ENCODE measurements at regions not wholly inside any gene's neighbourhood (a gene's known extent, or its start where the extent isn't known, plus 50 kb on each side); places are given as distances from the start of the nearest gene placed in this dataset.

DNA sequence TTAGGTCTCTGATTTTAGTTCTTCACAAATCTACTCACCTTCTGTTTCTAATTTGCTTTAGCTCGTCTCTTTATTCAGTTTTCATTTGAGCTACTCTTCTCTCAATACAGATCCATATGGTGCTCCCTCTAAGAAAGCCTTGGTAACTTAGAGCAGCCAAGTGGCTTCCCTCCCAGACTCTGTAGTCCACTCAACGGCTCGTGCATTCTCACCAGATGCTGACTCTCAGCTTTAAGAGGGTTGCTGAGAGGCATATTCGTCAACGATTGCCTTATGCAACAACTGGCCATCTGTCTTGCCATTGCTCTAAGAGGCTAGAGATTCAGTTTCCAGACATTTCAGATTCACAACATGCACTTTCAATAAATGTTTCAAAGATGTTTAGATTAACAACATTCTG, 785.8 kb upstream of the SLC10A2 start:
- Histone ChIP-seq H3K79me2 (ENCODE audit: control insufficient read depth in 1 of 2, insufficient read depth in 2 of 2, low read length in 2 of 2) (no peaks in the 10 kb centered on the region), H3K4me2 (ENCODE audit: insufficient read depth in 1 of 2, low read depth in 2 of 2, low read length in 2 of 2) (no peak overlapping the region), H3K4me3 (ENCODE audit: extremely low read depth in 1 of 4, insufficient read depth in 2 of 4, low read depth in 3 of 4, low read length in 4 of 4) (no peak overlapping the region), H4K5ac (ENCODE audit: insufficient read length, low read depth, low read length) (no peak overlapping the region), H3K4ac (replicated peaks; ENCODE audit: insufficient read length, low read depth, low read length) (no peak overlapping the region), H3K9ac (replicated peaks in 1 of 4; ENCODE audit: extremely low read depth in 1 of 4, low read depth in 3 of 4, low read length in 3 of 4) (no peak overlapping the region), H2AK5ac (ENCODE audit: low read depth, low read length) (no peak overlapping the region), H4K91ac (replicated peaks; ENCODE audit: insufficient read length, low read length) (no peak overlapping the region), H2BK15ac (ENCODE audit: low read length) (no peak overlapping the region), H2BK120ac (replicated peaks; ENCODE audit: low read depth, low read length) (no peak overlapping the region), H2BK5ac (ENCODE audit: low read depth, low read length) (no peak overlapping the region), H3K9me3 (ENCODE audit: insufficient read depth in 2 of 2, low read depth in 1 of 2, low read length in 1 of 2) (no peaks in the 10 kb centered on the region), H3K23ac (ENCODE audit: insufficient read length) (no peak overlapping the region), H3K27me3 (replicated peaks in 1 of 4; ENCODE audit: control insufficient read depth in 3 of 4, extremely low read depth in 1 of 4, insufficient read depth in 3 of 4, low read length in 3 of 4) (no peaks in the 10 kb centered on the region), H3K36me3 (ENCODE audit: control insufficient read depth in 2 of 4, insufficient read depth in 4 of 4, low read length in 3 of 4) (no peaks in the 10 kb centered on the region), H3K27ac (ENCODE audit: low read depth, low read length) (no peak overlapping the region), H2AFZ (ENCODE audit: low read length) (no peak overlapping the region), H4K8ac (ENCODE audit: extremely low read depth, insufficient read depth, low read length) (no peak overlapping the region), H3K56ac (replicated peaks; ENCODE audit: insufficient read length, low read depth, low read length) (no peak overlapping the region), H4K20me1 (replicated peaks in 1 of 2; ENCODE audit: control insufficient read depth in 1 of 2, insufficient read depth in 2 of 2, low read length in 2 of 2) (no peaks in the 10 kb centered on the region), H3K18ac (ENCODE audit: extremely low read depth, low read length) (no peak overlapping the region), H3K79me1 (ENCODE audit: low read depth, low read length) (no peaks in the 10 kb centered on the region), H2BK12ac (ENCODE audit: low read depth, low read length) (no peak overlapping the region), H3K4me1 (replicated peaks in 1 of 4; ENCODE audit: control insufficient read depth in 3 of 4, insufficient read depth in 4 of 4, low read length in 3 of 4) (no peaks in the 10 kb centered on the region), H3K23me2 (ENCODE audit: low read depth, low read length) (no peaks in the 10 kb centered on the region), H3K14ac (ENCODE audit: insufficient read length) (no peak overlapping the region), H2BK20ac (ENCODE audit: low read length) (no peak overlapping the region)
- no peak for FAIRE-seq
- CTCF ChIA-PET (ENCODE audit: partially characterized antibody): interaction anchor here (0.8 kb wide), 1 partner anchor 1406 kb away, joined by 3 read pairs; no protein-coding TSS in a partner anchor
- no peak for DNase-seq (ENCODE audit: low read depth in 1 of 2, low spot score in 2 of 2)
- WGBS, 2 experiments (ENCODE audit: extremely low coverage in 1 of 2, insufficient coverage in 1 of 2, insufficient read length in 1 of 2, insufficient replicate concordance in 2 of 2, low coverage in 1 of 2, low lambda C conversion rate in 2 of 2, missing lambda C conversion rate in 1 of 2): 89% methylated on average over 5 of the region's 5 CpGs; no CpG with 5 or more reads in 1 of the 2 experiments
- POLR2A ChIA-PET (ENCODE audit: partially characterized antibody): no interaction called here
- TF ChIP-seq GTF2F1 (IDR thresholded peaks at IDR 0.05; ENCODE audit: borderline replicate concordance, low read depth, low read length) (no peak), SAP30 (IDR thresholded peaks at IDR 0.05; ENCODE audit: insufficient read depth, insufficient replicate concordance, low read length) (no peak), EP300 (IDR thresholded peaks at IDR 0.05; ENCODE audit: borderline replicate concordance in 1 of 2, low read depth in 2 of 2, low read length in 2 of 2) (no peak), RNF2 (IDR thresholded peaks at IDR 0.05; ENCODE audit: borderline replicate concordance, low read depth, low read length, missing control alignments, poor library complexity, severe bottlenecking) (no peak), KDM1A (IDR thresholded peaks at IDR 0.05; ENCODE audit: borderline replicate concordance, low read length) (no peak), CHD1 (IDR thresholded peaks at IDR 0.05; ENCODE audit: low read depth, low read length) (no peak), BCL11A (IDR thresholded peaks at IDR 0.05; ENCODE audit: low read depth in 2 of 2, low read length in 2 of 2) (no peak), EGR1 (IDR thresholded peaks at IDR 0.05; ENCODE audit: borderline replicate concordance, low read depth, low read length) (no peak), POLR2A (IDR thresholded peaks at IDR 0.05; ENCODE audit: control extremely low read depth in 1 of 2, low read depth in 2 of 2, low read length in 2 of 2) (no peak), ASH2L (IDR thresholded peaks at IDR 0.05; ENCODE audit: low read length) (no peak), JUND (IDR thresholded peaks at IDR 0.05; ENCODE audit: low read length) (no peak)
- TF ChIP-seq, protein P1, sequence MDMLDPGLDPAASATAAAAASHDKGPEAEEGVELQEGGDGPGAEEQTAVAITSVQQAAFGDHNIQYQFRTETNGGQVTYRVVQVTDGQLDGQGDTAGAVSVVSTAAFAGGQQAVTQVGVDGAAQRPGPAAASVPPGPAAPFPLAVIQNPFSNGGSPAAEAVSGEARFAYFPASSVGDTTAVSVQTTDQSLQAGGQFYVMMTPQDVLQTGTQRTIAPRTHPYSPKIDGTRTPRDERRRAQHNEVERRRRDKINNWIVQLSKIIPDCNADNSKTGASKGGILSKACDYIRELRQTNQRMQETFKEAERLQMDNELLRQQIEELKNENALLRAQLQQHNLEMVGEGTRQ (IDR thresholded peaks at IDR 0.05; ENCODE audit: low read length): no peak
- TF ChIP-seq, protein P2, sequence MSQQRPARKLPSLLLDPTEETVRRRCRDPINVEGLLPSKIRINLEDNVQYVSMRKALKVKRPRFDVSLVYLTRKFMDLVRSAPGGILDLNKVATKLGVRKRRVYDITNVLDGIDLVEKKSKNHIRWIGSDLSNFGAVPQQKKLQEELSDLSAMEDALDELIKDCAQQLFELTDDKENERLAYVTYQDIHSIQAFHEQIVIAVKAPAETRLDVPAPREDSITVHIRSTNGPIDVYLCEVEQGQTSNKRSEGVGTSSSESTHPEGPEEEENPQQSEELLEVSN (IDR thresholded peaks at IDR 0.05): no peak
